Caco-2 (cell line): ENCODE measurements at regions not wholly inside any gene's neighbourhood (a gene's known extent, or its start where the extent isn't known, plus 50 kb on each side); places are given as distances from the start of the nearest gene placed in this dataset.
"Not testable (repeated sequence)": the region's sequence is repeated elsewhere in the genome, so short reads cannot be mapped to it uniquely, and the experiment has no call there.

Experiments
- BruUV-seq: library from RNA; stranded (reverse); fragments of 400-500 nt; replicated peaks from 2 replicates; lab custom pipeline; 2021; lab: Mats Ljungman, UMichigan
- CTCF ChIA-PET: fragments of 300-600 bp; sonication (Branson Sonifier 250); formaldehyde crosslinking; loops from one replicate; lab custom pipeline; 2022; ENCODE audit warnings: antibody characterized with exemption; lab: Charles Lee
- POLR2A ChIA-PET: fragments of 300-600 bp; sonication (Branson Sonifier 250); formaldehyde crosslinking; loops from one replicate; lab custom pipeline; 2022; ENCODE audit warnings: antibody characterized with exemption; lab: Charles Lee
- DNase-seq, 2 experiments: peaks; one replicate each; pipeline versions ENCODE4 v3.0.0 to v3.0.0-alpha.2; 2020 to 2022
- H3K27me3 ChIP-seq: replicated peaks from 2 replicates; pipeline ENCODE4 v1.6.0; 2011; ENCODE audit warnings: low read length; ENCODE audit not compliant: control insufficient read depth, insufficient read depth
- H3K36me3 ChIP-seq: 2 replicates; pipeline ENCODE4 v1.5.1; 2011; ENCODE audit warnings: low read length; ENCODE audit not compliant: control insufficient read depth, insufficient read depth
- H3K4me1 ChIP-seq: fragments of 250-450 bp; sonication (Bioruptor Pico); 2 replicates; pipeline ENCODE4 v1.5.1; 2020; ENCODE audit warnings: mild to moderate bottlenecking
- H3K4me3 ChIP-seq: 2 replicates; pipeline ENCODE4 v1.5.1; 2011; ENCODE audit warnings: low read depth, mild to moderate bottlenecking, control low read depth, low read length
- H3K9me3 ChIP-seq: fragments of 250-450 bp; sonication (Bioruptor Pico); 2 replicates; pipeline ENCODE4 v1.5.1; 2020; ENCODE audit warnings: mild to moderate bottlenecking, moderate library complexity
- H3K27ac Mint-ChIP-seq: one replicate; pipeline ENCODE4 v1.8.0; 2022; ENCODE audit warnings: mixed read lengths; ENCODE audit not compliant: unreplicated experiment
- H3K27me3 Mint-ChIP-seq: one replicate; pipeline ENCODE4 v1.8.0; 2022; ENCODE audit warnings: mixed read lengths; ENCODE audit not compliant: insufficient read depth, unreplicated experiment
- H3K36me3 Mint-ChIP-seq: one replicate; pipeline ENCODE4 v1.8.0; 2022; ENCODE audit warnings: mild to moderate bottlenecking, mixed read lengths; ENCODE audit not compliant: insufficient read depth, unreplicated experiment
- H3K4me1 Mint-ChIP-seq: one replicate; pipeline ENCODE4 v1.8.0; 2022; ENCODE audit warnings: low read depth, mixed read lengths; ENCODE audit not compliant: unreplicated experiment
- H3K4me3 Mint-ChIP-seq: one replicate; pipeline ENCODE4 v1.8.0; 2022; ENCODE audit warnings: mild to moderate bottlenecking, moderate library complexity, mixed read lengths; ENCODE audit not compliant: unreplicated experiment
- H3K9me3 Mint-ChIP-seq: one replicate; pipeline ENCODE4 v1.8.0; 2022; ENCODE audit warnings: mixed read lengths; ENCODE audit not compliant: unreplicated experiment
- CTCF ChIP-seq, 2 experiments: fragments of 200-600 bp in 1 of 2; IDR thresholded peaks; 1 replicate in 1 of 2; 2 replicates in 1 of 2; pipeline versions ENCODE4 v1.5.1 to v1.8.0; 2011 to 2022; ENCODE audit warnings: antibody characterized with exemption in 1 of 2, control low read depth in 1 of 2, inconsistent platforms in 1 of 2, low read depth in 1 of 2, low read length in 1 of 2, mild to moderate bottlenecking in 1 of 2, moderate library complexity in 1 of 2; ENCODE audit not compliant: insufficient read depth in 1 of 2, severe bottlenecking in 1 of 2, unreplicated experiment in 1 of 2
- intact Hi-C: fragments of 100-400 bp; cut with micrococcal nuclease; formaldehyde crosslinking; loops from one replicate; pipeline ENCODE4 v1.10.0; 2022; ENCODE audit not compliant: unreplicated experiment

DNA sequence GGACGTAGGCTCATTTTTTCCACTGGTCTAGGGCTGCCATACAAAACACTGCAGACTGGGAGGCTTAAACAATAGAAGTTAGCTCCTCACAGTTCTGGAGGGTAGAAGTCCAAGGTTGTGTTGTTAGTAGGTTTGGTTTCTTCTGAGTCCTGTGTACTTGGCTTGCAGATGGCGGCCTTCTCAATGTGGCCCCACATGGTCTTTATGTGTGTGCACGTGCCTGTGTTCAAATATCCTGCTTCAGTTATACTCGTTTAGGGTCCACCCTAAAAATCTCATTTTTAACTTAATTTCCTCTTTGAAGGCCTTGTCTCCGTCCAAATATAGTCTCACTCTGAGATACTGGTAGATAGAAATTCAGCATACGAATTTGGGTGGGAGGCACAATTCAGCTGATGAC is 542.4 kb downstream of the HAPSTR1 start:
- intact Hi-C loops: no loop called here
- Mint-ChIP-seq H3K4me3 (no peak overlapping the region), H3K36me3 (peaks cover 5% of the 10 kb centered on the region), H3K4me1 (no peaks in the 10 kb centered on the region), H3K27ac (no peak overlapping the region), H3K9me3 (no peaks in the 10 kb centered on the region), H3K27me3 (no peaks in the 10 kb centered on the region)
- Histone ChIP-seq H3K36me3 (no peaks in the 10 kb centered on the region), H3K4me3 (no peak overlapping the region), H3K27me3 (no peaks in the 10 kb centered on the region), H3K4me1 (no peaks in the 10 kb centered on the region), H3K9me3 (no peaks in the 10 kb centered on the region; the same call in 1 of the 2 replicates)
- DNase-seq: no peak
- no peak for TF ChIP-seq CTCF (IDR thresholded peaks at IDR 0.05; ENCODE audit: insufficient read depth in 1 of 2, low read depth in 1 of 2, low read length in 1 of 2, severe bottlenecking in 1 of 2, unreplicated experiment in 1 of 2)
- POLR2A ChIA-PET: no interaction called here
- CTCF ChIA-PET: no interaction called here
- no TSS peak for BruUV-seq

GRCh38 chr16:9635150-9635720 is 543.8 kb downstream of the HAPSTR1 start:
- H3K36me3 Mint-ChIP-seq, H3K9me3 Mint-ChIP-seq, H3K36me3 ChIP-seq, H3K9me3 ChIP-seq, CTCF ChIA-PET, BruUV-seq, H3K27me3 Mint-ChIP-seq, H3K4me1 ChIP-seq, H3K4me3 ChIP-seq, H3K4me1 Mint-ChIP-seq, H3K27me3 ChIP-seq, DNase-seq, POLR2A ChIA-PET, H3K27ac Mint-ChIP-seq, intact Hi-C loops, H3K4me3 Mint-ChIP-seq: not testable (repeated sequence)

GRCh38 chr16:9644258-9644657 is 538.0 kb downstream of the GRIN2A start:
- Histone ChIP-seq H3K9me3 (no peaks in the 10 kb centered on the region), H3K36me3 (no peaks in the 10 kb centered on the region), H3K4me1 (no peaks in the 10 kb centered on the region), H3K27me3 (no peaks in the 10 kb centered on the region), H3K4me3 (no peak overlapping the region)
- intact Hi-C loops: loop anchor here (10.0 kb wide), 1 partner anchor 99 kb away; no protein-coding TSS in a partner anchor
- no TSS peak for BruUV-seq
- ChIA-PET CTCF (no interaction called here), POLR2A (no interaction called here)
- no peaks in the 10 kb centered on the region for H3K36me3 Mint-ChIP-seq
- no peak overlapping the region for H3K27ac Mint-ChIP-seq
- no peak for DNase-seq
- H3K4me1 Mint-ChIP-seq: peaks cover 7% of the 10 kb centered on the region
- no peak for TF ChIP-seq CTCF (IDR thresholded peaks at IDR 0.05; ENCODE audit: insufficient read depth in 1 of 2, low read depth in 1 of 2, low read length in 1 of 2, severe bottlenecking in 1 of 2, unreplicated experiment in 1 of 2)
- no peak overlapping the region for H3K4me3 Mint-ChIP-seq
- peaks cover 20% of the 10 kb centered on the region for H3K9me3 Mint-ChIP-seq
- H3K27me3 Mint-ChIP-seq: peaks cover 5% of the 10 kb centered on the region
